ENCODE measurements at regions not wholly inside any gene's neighbourhood (a gene's known extent, or its start where the extent isn't known, plus 50 kb on each side); places are given as distances from the start of the nearest gene placed in this dataset.

- Histone ChIP-seq H3K9me3 (ENCODE audit: insufficient read depth, low read depth, low read length) (no peaks in the 10 kb centered on the region), H3K4me2 (ENCODE audit: low read depth, low read length, poor library complexity, severe bottlenecking) (no peak overlapping the region), H3K4me1 (ENCODE audit: insufficient read depth, low read length, poor library complexity, severe bottlenecking) (peaks cover 16% of the 10 kb centered on the region), H3K4me3 (ENCODE audit: low read length, poor library complexity, severe bottlenecking) (no peak overlapping the region), H4K20me1 (ENCODE audit: insufficient read depth, low read length, poor library complexity, severe bottlenecking) (no peaks in the 10 kb centered on the region), H3K27me3 (ENCODE audit: insufficient read depth, low read length, poor library complexity, severe bottlenecking) (no peaks in the 10 kb centered on the region), H3K9me2 (replicated peaks; ENCODE audit: low read depth, low read length) (no peaks in the 10 kb centered on the region), H3K36me3 (ENCODE audit: insufficient read depth, low read length) (no peaks in the 10 kb centered on the region), H3K9ac (ENCODE audit: low read depth, low read length, poor library complexity, severe bottlenecking) (no peak overlapping the region), H2AFZ (ENCODE audit: low read length) (no peak overlapping the region), H3F3A (ENCODE audit: low read depth) (no peaks in the 10 kb centered on the region), H3K79me2 (ENCODE audit: insufficient read depth, low read length) (no peaks in the 10 kb centered on the region)
- no peak for TF ChIP-seq CTCF (conservative IDR thresholded peaks at IDR 0.05; ENCODE audit: low read length)
- no peak for TF ChIP-seq EZH2phosphoT487 (IDR thresholded peaks at IDR 0.05; ENCODE audit: borderline replicate concordance)
Measured at GRCh38 chr2:160609346-160609745, 115.7 kb upstream of the RBMS1 start.

GRCh38 chr2:160610041-160610440, 116.4 kb upstream of the RBMS1 start:
- no peak for TF ChIP-seq CTCF (conservative IDR thresholded peaks at IDR 0.05; ENCODE audit: low read length)
- TF ChIP-seq EZH2phosphoT487 (IDR thresholded peaks at IDR 0.05; ENCODE audit: borderline replicate concordance) = no peak
- Histone ChIP-seq H3K27me3 (ENCODE audit: insufficient read depth, low read length, poor library complexity, severe bottlenecking) (no peaks in the 10 kb centered on the region), H3K4me2 (ENCODE audit: low read depth, low read length, poor library complexity, severe bottlenecking) (no peak overlapping the region), H2AFZ (ENCODE audit: low read length) (no peak overlapping the region), H3K9me2 (replicated peaks; ENCODE audit: low read depth, low read length) (no peaks in the 10 kb centered on the region), H3K4me3 (ENCODE audit: low read length, poor library complexity, severe bottlenecking) (no peak overlapping the region), H4K20me1 (ENCODE audit: insufficient read depth, low read length, poor library complexity, severe bottlenecking) (no peaks in the 10 kb centered on the region), H3K4me1 (ENCODE audit: insufficient read depth, low read length, poor library complexity, severe bottlenecking) (peaks cover 16% of the 10 kb centered on the region), H3K79me2 (ENCODE audit: insufficient read depth, low read length) (no peaks in the 10 kb centered on the region), H3F3A (ENCODE audit: low read depth) (no peaks in the 10 kb centered on the region), H3K36me3 (ENCODE audit: insufficient read depth, low read length) (no peaks in the 10 kb centered on the region), H3K9ac (ENCODE audit: low read depth, low read length, poor library complexity, severe bottlenecking) (no peak overlapping the region), H3K9me3 (ENCODE audit: insufficient read depth, low read depth, low read length) (no peaks in the 10 kb centered on the region)

- no peaks in the 10 kb centered on the region for H3F3A ChIP-seq (ENCODE audit: low read depth)
- no peak overlapping the region for H3K4me3 ChIP-seq (ENCODE audit: low read length, poor library complexity, severe bottlenecking)
- H3K4me2 ChIP-seq (ENCODE audit: low read depth, low read length, poor library complexity, severe bottlenecking) = no peak overlapping the region
- H3K79me2 ChIP-seq (ENCODE audit: insufficient read depth, low read length) = no peaks in the 10 kb centered on the region
- no peaks in the 10 kb centered on the region for H3K9me2 ChIP-seq (replicated peaks; ENCODE audit: low read depth, low read length)
- H3K9ac ChIP-seq (ENCODE audit: low read depth, low read length, poor library complexity, severe bottlenecking) = no peak overlapping the region
- H3K4me1 ChIP-seq (ENCODE audit: insufficient read depth, low read length, poor library complexity, severe bottlenecking) = peaks cover 16% of the 10 kb centered on the region
- no peak for TF ChIP-seq EZH2phosphoT487 (IDR thresholded peaks at IDR 0.05; ENCODE audit: borderline replicate concordance)
- TF ChIP-seq CTCF (conservative IDR thresholded peaks at IDR 0.05; ENCODE audit: low read length) = no peak
- no peaks in the 10 kb centered on the region for H3K27me3 ChIP-seq (ENCODE audit: insufficient read depth, low read length, poor library complexity, severe bottlenecking)
- H2AFZ ChIP-seq (ENCODE audit: low read length) = no peak overlapping the region
- no peaks in the 10 kb centered on the region for H3K36me3 ChIP-seq (ENCODE audit: insufficient read depth, low read length)
- H3K9me3 ChIP-seq (ENCODE audit: insufficient read depth, low read depth, low read length) = no peaks in the 10 kb centered on the region
- no peaks in the 10 kb centered on the region for H4K20me1 ChIP-seq (ENCODE audit: insufficient read depth, low read length, poor library complexity, severe bottlenecking)
Measured at GRCh38 chr2:160612266-160612856, 118.8 kb upstream of the RBMS1 start.

Data from Loucy (cell line).